SW480 (cell line): ENCODE measurements at regions not wholly inside any gene's neighbourhood (a gene's known extent, or its start where the extent isn't known, plus 50 kb on each side); places are given as distances from the start of the nearest gene placed in this dataset.

ENCODE experiments used
- DNase-seq: peaks from one replicate; pipeline ENCODE4 v3.0.0-alpha.2; 2016; ENCODE audit warnings: low spot score

DNA sequence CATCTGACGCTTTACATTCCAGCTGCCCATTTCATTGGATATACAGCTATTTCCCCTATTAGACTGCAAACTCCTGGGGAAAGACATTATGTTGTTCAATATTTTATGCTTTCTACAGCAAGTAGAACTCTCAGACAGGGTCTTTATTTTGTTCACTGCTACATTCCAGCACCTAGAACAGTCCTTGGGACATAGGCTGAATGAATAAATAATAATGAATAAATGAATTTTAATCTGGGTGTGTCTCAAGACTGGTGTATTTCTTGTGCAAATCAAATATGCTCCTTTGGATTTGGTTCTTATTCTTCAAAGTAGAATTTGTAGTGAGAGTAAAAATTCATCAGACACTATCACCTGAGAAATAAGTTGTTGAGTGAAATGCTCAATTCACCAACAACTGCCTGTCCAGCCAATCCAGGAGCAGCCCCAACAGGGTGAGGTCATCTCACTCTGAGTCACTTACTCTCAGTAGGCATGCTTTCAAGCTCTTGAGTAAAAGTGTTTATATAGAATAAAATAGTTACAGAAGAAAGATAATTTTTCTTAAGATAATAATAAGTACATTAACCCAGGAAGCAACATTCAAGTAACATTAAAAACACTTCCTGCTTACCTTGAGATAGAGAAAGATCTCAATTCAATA lies 287.5 kb upstream of the NPVF start:
- no peak for DNase-seq

DNA sequence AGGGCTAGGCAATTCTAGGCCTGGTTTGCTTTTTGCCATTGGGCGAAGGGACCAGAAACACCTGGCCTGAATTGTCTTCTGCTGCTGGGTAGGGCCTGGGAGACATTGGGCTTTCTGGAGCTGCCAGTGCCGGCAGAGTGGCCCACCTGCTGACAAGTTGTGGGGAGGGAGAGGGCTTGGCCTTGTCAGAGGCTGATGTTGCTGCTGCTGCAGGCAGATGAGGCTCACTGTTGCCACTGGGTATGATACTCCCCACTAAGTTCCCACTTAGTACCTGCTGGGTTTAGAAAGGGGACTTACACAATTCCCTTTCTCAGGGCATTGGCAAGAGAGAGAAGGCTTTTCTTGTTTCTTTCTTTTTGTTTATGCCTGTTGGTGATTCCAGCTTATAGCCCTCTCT lies 289.6 kb upstream of the NPVF start:
- DNase-seq: no peak

DNA sequence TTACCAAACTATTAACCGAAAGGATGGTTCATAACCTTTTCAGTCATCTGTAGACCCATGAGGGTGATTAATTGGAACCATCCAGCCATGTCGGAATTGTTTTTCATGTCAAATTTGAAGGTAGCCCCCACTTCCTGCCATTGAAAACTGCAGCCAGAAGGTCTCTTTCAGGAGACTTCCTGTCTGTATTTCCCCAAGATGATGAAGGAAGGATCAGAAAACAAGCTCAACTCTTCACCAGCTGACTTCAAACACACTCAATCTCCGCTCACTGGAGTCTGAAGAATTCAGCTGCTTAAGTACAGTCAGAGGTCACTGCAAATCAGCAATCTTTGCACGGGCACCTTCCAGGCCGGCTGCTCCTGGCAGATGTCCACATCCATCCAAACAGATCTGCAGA lies 291.7 kb upstream of the NPVF start:
- DNase-seq: no peak

DNA sequence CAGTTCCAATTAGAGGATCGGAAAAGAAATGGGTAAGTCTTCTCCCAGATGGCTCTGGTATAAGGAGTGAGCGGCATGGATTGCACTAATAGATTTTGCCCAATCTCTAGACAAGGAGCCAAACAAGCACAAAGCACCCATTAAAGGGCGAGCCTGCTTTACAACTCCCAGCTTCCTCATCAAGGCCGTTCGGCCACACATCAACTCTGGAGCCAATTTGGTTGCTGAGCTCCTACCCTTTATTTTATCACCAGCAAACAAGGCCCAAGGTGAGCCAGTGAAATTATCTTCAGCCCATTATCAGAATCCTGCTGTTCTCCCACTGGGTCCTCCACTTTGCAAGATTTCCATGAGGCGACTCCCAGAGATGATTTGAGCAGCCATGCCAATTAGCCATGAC lies 292.2 kb upstream of the NPVF start:
- no peak for DNase-seq

DNA sequence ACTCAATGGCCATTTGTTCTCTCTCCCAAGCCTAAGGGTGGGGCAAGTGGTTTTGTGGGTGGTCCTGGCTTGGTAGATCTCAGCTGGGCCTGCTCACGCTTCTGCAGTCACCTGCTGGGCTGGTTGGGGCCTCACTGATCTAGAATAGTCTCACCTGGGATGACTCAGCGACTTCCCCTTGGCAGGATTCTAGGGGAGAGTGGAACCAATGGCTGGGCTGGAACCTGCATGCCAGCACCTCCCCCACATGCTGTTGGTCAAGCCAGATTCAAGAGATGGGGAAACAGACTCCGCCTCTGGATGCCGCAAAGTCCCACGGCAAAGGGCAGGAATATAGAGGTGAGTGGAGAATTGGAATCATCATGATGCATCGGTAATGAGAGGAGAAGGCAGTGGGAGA lies 292.9 kb upstream of the NPVF start:
- DNase-seq: peak; percentile 61

DNA sequence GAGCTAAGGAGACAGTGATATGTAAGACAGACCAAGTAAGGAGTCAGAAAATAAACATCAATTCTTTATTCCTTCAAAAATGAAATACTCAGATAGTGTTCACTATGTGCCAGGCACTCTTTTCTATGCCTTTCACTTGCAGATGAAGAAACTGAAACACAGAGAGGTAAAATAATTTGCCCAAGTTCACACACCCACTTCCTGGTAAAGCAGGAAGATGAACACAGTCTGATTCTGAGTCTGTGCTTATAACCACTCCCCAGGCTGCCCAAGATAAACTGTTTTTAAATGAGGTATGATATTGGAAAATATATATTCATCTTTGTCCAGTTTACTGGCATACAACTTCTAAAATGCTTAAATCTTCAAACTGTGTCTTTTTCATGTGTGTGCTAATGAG lies 294.4 kb upstream of the NPVF start:
- no peak for DNase-seq

DNA sequence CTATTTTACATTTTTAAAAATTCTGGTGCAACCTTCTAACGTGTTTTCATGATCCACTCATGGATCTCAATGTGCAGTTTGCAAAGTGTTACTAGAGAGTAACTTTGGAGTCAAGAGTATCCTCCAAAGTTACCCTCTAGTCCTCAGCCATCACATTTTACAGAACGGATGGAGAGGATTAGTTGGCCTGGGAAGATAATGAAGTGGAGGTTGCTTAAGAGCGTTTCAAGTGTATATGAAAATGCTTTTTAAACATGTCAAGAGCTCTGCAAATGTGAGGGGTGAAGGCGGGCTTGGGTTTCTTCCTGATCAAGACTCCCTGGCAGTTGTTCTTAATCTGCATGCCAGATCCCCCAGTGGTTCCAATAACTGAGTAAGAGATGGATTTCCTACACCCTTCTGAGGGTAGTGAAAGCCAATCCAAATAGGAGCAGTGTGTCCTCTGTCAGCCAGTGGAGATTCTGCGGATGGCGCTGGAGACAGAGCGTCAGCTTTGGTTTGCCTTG lies 299.4 kb upstream of the NPVF start:
- no peak for DNase-seq

DNA sequence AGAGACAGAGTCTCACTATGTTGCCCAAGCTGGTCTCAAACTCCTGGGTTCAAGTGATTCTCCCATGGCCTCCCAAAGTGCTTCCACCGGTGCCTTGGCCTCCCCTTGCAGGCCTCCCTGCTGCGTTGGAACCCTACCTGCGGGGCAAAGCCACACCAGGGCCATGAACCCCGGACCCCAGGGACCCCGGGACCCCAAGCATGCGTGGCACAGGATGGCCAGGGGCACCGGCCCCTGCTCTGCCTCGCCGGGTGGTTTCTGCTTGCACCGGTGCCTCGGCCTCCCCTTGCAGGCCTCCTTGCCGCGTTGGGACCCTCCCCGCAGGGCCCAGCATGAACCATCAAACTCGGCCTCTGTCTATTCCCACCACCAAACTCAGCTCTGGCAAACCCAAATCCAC lies 301.0 kb upstream of the NPVF start:
- no peak for DNase-seq

DNA sequence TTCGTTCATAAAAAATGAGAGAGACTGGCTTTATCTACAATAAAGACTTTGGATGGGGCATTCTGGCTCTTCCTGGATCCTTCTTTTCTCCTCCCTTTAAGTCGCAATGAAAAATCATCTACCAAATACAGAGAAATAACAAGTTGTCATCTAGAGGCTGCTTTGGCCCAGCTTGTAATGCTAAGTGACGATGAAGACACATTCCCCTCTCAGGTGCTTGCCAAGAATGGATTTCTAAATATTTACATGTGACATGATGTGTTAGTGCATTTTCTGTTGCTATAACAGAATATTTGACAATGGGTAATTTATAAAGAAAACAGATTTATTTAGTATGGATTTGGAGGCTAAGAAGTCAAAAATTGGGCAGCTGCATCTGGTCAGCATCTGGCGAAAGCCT lies 308.6 kb upstream of the NPVF start:
- DNase-seq: no peak

DNA sequence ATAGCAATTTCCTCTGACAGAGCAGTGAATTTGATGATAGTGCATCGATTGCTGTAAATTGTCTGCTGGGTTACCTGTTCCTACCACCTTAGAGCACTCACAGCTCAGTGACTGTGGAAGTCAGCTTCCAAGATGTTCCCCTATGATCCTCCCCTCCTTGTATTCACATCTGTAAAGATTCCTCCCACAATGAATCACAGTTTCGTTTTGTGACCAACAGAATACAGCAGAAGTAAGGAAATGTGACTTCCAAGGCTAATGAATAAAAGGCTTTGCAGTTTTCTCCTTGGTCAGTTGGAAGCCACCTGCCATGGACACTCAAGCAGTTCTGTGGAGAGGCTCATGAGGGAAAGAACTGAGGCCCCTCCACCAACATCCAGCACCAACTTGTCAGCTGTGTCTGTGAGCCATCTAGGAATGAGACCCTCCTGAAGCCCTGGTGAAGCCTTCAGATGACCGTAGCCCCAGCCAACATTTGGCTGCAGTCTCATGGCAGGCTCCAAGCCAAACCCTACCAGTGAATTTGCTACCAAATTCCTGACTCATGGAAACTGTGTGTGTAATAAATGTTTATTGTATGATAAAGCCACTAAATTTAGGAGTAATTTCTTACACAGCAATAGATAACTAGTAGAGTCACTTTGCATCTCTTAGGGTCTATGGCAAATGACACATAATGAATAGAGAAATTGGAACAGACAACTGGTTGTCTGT lies 309.5 kb upstream of the NPVF start:
- no peak for DNase-seq

DNA sequence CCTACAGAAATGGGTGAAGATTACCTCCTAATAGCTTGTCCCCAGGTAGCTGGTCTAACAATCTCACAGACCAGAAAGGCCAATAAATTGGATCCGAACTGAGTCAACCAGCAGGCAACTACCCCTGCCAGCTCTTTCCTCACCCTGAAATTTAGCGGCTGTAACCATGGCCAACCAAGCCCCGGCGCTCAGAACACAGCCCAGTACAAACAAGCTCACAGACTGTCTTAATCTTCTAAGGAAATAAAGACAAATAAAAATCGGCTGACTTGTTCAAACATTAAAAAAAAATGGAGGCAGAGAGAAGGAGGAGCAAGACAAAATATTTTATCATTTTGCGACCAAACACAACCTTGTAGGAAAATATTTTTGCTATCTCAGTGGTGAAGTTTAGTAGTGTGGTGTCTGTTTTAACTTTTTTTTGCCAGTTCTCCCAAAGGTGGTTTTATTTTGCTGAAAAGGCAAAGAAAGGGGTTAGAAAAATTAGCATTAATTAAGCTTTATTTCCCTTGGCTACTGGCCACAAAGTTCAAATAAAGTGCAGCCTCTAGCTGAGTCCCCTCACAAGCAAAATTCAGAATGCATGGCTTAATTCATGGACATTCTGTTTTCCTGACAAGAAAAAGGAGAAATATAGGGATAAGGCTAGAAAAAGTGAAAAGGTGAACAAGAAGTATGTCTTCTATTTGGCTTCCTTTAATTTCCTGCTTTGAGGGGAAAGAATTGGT lies 313.0 kb upstream of the NPVF start:
- DNase-seq: no peak

DNA sequence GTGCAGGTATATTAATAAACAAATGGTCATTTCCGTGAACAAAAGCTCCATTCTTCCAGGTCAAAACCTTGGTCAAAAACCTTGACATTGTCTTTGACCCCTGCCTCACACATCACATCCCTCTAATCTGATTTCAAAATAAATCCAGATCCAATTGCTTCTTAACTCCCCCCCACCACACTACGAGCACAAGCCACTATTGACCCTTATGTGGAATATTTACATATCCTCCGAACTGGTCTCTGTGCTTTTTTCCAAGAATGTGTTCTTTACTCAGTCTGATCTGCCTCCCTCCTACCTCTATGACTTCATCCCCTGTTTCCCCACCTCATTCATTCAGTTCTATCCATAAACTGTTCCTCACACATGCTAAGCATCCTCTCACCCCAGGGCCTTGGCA lies 313.6 kb upstream of the NPVF start:
- DNase-seq: no peak

DNA sequence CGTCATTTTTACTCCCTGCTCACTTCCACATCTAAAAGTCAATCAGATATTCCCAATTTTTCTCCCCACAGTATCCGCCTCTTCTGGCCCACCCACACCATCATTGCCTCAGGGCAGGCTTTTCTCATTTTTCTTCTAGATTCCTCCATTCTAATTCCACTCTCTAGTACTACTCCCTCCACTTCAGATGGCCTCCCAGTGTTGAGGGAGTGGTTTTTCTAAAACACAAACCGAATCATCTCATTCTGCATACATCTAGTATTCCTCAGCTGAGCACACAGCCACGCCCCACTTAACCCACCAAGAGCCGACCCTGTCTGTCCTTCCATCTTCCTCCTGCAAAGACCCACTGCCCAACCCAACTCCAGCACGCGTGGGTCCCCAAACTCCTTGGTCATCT lies 314.9 kb upstream of the NPVF start:
- DNase-seq: no peak

DNA sequence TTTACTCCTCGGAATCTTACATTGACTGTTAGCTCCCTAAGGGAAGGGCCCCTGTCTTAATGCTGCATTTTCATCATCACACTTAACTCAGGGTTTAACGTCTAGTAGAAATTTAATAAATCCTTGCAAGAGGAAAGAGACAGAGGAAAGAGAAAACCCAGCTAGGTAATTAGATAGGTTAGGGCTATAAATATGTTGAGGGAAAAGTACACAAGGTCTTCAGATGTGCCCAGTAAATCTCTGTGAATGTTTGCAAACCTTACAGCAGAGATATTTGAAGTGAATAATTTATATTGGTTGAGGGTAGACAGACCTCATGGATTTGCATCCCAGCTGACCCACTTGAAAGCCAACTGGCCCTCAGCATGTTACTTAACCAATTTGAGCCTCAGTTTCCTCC lies 315.5 kb upstream of the NPVF start:
- DNase-seq: no peak

DNA sequence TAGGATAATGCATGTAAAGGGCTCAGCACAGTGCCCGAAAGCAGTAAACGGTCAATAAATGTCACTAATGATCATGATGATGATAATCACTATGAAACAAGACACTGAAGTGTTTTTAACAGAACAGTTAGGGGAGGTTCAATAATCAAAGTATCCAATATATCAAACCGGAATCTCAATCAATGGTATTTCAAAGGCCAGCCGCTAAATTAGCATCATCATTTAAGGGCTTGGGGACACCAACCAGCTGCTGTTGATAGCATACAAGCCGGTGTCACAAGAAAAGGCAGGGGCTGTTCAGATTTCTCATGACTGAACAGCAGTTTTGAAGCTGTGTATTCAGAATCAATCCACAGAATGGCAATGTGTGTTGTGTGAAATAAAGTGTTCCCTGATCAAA lies 316.0 kb upstream of the NPVF start:
- no peak for DNase-seq

DNA sequence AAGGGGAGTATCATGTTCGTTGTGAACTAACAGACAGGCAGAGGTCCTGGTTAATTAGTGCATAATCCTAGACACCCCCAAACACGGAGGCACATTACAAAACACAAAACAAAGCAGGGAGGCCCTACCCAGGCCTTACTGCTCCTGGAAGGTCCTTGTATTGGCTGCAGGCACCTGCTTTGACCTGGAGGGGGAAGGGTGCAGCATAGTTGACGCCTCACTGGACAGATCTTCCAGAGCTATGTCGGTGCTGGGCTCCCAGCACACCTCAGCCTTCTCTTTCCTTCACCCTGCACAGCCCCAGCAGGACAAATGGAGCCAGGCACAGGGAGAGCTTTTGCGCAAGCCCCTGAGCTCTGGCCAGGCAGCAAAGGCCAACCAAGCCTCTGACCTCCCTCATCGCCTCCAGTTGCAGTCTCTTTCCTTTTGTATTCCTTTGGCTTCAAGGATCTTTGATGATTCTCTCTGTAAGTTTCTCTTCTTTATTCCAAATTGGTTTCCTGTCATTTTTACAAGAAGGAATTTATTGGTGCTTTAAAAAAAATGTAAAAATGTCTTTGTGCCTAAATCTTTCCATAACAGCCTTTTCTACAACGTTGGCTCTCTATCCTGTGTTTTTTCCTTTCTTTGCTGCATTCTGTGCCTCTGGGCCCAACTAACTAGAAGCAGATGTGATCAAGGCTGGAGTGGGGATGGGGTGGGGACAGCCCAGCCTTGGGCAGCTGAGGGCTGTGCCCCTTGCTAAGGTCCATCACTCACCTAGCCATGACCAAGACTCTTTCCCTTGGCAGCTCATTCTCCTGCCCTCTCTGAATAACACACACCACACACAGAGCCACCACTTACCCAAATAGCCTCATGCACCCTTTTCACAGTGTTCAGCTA lies 317.1 kb upstream of the NPVF start:
- DNase-seq: no peak

DNA sequence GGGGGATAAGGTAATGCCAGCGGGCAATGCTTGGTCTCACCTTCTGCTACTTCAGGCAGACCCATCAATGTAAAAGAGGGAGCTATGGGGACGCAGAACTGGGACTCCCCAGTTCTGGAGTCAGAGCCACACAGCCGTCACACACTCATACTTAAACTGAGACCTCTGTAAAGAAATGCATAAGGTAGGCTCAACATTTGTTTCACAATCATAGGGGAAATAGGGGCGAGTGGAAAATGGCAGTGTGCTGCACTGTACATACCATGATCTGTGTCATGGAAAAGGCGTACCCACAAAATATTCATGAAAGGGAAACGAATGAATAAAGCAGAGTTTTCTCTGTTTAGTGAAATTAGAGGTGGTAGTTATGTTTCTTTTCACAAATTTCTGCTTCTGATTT lies 318.0 kb upstream of the NPVF start:
- DNase-seq: no peak

DNA sequence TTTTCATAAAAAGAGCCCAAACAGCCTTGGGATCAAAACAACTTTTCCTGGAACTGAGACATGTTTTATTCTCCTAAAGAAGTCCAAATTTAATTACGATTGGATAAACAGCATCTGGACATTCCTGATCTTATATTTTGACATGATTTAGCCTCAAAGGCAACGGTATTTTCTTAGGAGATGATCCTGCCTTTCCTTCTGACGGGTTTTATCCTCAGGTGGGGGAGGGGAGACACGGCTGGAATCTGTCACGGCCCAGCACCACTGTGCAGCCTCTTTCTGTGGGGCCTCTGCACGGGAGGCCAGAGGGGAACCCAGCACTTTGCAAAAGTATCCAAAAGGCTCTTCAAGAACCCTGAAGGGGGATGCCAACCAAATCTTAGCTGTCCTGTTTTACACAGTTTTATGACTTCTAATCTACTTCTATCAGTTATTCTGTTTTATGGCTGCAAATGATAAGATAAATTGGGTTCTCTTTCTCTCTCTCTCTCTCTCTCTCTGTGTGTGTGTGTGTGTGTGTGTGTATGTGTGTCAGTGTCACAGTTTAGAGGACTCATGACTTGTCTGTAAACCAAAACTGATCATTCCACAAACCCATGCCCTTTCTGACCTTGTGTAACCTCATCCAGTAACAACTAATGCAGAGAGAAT lies 321.1 kb upstream of the NPVF start:
- DNase-seq: no peak

DNA sequence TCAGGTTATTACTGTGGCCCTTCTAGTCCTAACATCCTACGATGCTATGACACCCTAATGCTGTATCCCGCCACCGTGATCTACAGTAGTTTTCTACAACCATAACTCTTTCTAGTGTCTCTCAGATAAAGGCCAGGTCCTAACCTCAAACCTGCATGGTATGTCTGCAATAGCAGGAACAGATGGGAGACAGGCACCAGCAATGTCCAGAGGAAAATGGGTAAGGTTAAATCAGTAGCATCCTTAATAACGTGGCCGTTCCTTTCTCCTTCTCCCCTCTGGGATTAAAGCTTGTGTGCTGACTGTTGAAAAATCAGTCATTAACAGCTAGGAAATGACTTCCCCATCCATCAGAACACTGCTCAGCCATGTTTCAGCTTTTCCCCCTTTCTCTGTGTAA lies 321.9 kb upstream of the NPVF start:
- DNase-seq: no peak

DNA sequence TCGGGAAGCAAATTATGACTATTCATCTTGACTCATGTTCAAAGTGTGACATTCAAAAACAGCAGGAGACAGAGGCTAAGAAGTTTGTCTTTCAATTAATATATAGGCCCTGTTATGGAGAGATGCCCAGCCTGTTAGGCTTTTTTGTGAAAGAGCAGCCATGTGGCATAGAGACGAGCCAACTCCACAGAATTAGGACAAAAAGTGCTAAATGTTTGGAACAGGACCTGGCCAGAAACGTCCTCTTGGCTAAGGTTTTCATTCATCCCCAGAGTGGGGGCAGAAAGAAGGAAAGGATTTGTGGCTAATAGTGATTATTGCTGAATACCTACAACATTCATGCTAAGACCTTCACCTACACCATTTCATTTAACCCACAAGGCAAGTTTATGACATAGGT lies 324.7 kb upstream of the NPVF start:
- no peak for DNase-seq

DNA sequence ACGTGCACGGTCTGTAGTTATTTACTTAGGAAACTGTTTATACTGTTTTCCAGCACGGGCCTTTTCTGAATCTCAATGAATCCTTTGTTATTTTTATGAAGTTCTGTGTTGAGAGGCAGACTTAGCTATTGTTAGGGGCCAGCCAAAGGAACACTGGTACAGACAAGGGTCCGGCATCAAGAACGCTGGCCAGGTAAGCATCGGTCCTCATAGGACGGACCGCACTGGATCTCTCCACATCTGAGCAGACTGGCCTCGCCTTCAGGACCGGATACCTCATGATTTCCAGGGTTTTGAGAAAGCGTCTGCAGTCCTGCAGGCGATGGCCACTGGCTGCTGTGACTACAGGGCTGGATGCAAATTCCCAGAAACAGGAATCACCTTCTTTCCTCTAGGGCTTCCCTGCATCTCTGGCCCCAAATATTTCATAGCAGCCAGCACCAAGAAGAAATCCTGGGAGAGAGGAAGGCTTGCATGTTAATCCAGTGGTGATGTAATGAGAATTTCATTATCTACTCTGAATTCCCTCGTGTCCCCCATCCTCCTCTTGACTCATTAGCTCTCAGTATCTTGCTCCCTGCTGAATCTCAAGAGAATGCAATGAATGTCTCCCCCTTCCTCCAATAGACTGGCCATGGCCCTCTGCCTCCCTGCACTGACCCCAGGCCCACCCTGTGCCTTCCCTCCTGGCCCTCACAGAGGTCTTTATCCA lies 325.4 kb upstream of the NPVF start:
- DNase-seq: no peak
